Heart left ventricle (tissue), 16 donors: ENCODE measurements at regions not wholly inside any gene's neighbourhood (a gene's known extent, or its start where the extent isn't known, plus 50 kb on each side); places are given as distances from the start of the nearest gene placed in this dataset.

Source experiments
- ATAC-seq, 4 donors: fragments of 200-7000 bp; cut with Tn5 transposase; one replicate each; pipeline ENCODE4 v1.9.1; 2020 to 2022; ENCODE audit warnings: moderate library complexity in 4 of 4, mild to moderate bottlenecking in 3 of 4, moderate number of reproducible peaks in 1 of 4
- DNase-seq, 5 donors: peaks; one replicate each; pipeline ENCODE4 v3.0.0-alpha.2; 2020
- H3K27ac ChIP-seq, 12 donors: fragments of 200-600 bp; sonication (generic) in 4 of 12; one replicate each; pipeline versions ENCODE4 v1.5.0 to v1.8.0; 2016 to 2022; ENCODE audit warnings: mild to moderate bottlenecking in 2 of 12
- H3K27me3 ChIP-seq, 9 donors: fragments of 200-600 bp; sonication (generic) in 2 of 9; one replicate each; pipeline versions ENCODE4 v1.5.1 to v1.8.0; 2016 to 2022; ENCODE audit warnings: mild to moderate bottlenecking in 3 of 9
- H3K36me3 ChIP-seq, 9 donors: fragments of 200-600 bp; sonication (generic) in 2 of 9; one replicate each; pipeline versions ENCODE4 v1.5.0 to v1.8.0; 2018 to 2022; ENCODE audit warnings: mild to moderate bottlenecking in 2 of 9
- H3K4me1 ChIP-seq, 12 donors: fragments of 200-600 bp; sonication (generic) in 4 of 12; one replicate each; pipeline versions ENCODE4 v1.5.0 to v1.8.0; 2016 to 2022; ENCODE audit warnings: mild to moderate bottlenecking in 3 of 12
- H3K4me3 ChIP-seq, 12 donors: fragments of 200-600 bp; sonication (generic) in 4 of 12; one replicate each; pipeline versions ENCODE4 v1.5.0 to v1.8.0; 2017 to 2022; ENCODE audit warnings: mild to moderate bottlenecking in 9 of 12, moderate library complexity in 4 of 12
- H3K9me3 ChIP-seq, 12 donors: fragments of 200-600 bp; sonication (generic) in 4 of 12; one replicate each; pipeline versions ENCODE4 v1.5.0 to v1.8.0; 2016 to 2022; ENCODE audit warnings: mild to moderate bottlenecking in 1 of 12
- POLR2A ChIP-seq, 2 donors: fragments of 450-650 bp; IDR thresholded peaks; one replicate each; pipeline ENCODE4 v1.6.1; 2017; ENCODE audit warnings: antibody characterized with exemption in 2 of 2, mild to moderate bottlenecking in 2 of 2, moderate library complexity in 2 of 2
- WGBS, 4 donors: extraction: QIAGEN DNeasy Blood & Tissue Kit in 2 of 4; methylation state at CpG; one replicate each; pipeline versions ENCODE4 v1.1.5 to v1.1.7; 2013 to 2018; 5-methylcytosine and 5-hydroxymethylcytosine counted together
- intact Hi-C, 10 donors: fragments of 100-400 bp; cut with DNase I; formaldehyde crosslinking; loops; one replicate each; pipeline versions ENCODE4 v1.11.1 to v1.14.2; 2022
- TF ChIP-seq, protein P1 (sequence below), 12 donors: fragments of 200-600 bp; sonication (generic) in 4 of 12; IDR thresholded peaks; one replicate each; pipeline versions ENCODE4 v1.5.0 to v1.8.0; 2018 to 2022; ENCODE audit warnings: antibody characterized with exemption in 12 of 12, mild to moderate bottlenecking in 5 of 12
- donor health status: ischemic (EF 13 %, LVEDD 7.1; RV severe dilation, severe dysfunction).
- donor health status: healthy with polysubstance abuse.
- donor health status: DM: no; HTN: yes; CAD: no.
- donor health status: DM: no; HTN: no; CAD: no.
- donor health status: ischemic (EF 25% LVEDD 6.9; RV normal size, moderate dysfunction).
- donor health status: ischemic (EF 25% LVEDD 5.7; RV mildly dilated, moderate dysfunction).
- donor health status: healthy.
- donor health status: DM: yes; HTN: yes; CAD: no.
- donor health status: ischemic (EF 35%, LVEDD 5.7; RV mildly dilated, moderate dysfunction).
- donor health status: nonischemic (EF 11% LVEDD 7.7; RV severe dilation, severe dysfunction).
- donor health status: DM: yes; HTN: yes; CAD: no.
- donor health status: PGD.
- donor health status: ischemic (EF 29% LVEDD 5.4; RV normal size, mild dysfunction).
- donor health status: nonischemic (EF 23%, LVEDD 6.1; RV moderate dilation, normal function).

DNA sequence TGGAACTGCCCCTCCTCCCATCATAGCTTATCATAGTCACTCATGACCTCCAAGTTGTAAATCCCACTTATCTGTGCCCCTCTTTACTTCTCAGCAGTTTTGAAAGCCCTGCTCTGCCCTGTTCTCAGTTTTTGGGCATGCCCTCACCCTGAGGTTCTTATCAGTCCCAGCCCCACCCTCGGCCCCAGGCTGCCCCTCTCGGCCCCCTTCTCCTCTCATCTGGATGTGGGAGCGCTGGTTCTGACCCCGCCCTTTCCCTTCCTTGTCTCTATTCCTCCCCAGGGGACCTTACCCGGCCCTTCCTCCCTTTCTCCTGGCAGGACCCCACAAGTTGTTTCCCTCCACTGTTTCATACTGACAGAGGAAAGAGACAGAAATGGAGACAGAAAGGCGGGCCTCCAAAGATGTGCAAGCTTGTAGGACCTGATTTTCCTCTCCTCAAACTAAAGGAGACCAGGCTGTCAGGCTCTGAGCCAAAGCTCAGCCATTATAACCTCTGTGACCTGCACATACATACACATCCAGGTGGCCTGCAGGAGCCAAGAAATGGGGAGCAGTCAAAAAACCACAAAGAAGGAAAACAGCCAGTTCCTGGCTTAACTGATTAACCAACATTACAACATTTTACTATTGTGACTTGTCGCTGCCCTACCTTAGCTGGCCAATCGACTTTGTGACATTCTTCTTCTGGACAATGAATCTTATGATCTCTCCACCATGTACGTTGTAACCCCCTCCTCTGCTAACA is 171.0 kb upstream of the HS6ST1 start:
- no peak for DNase-seq
- Histone ChIP-seq H3K36me3 (no peaks in the 10 kb centered on the region), H3K4me1 (peaks cover 0 to 16% (median 3%) of the 10 kb centered on the region in 12 donors), H3K27me3 (peaks cover 0 to 10% (median 0%) of the 10 kb centered on the region in 9 donors), H3K27ac (no peak overlapping the region), H3K9me3 (peaks cover 0 to 10% (median 0%) of the 10 kb centered on the region in 12 donors), H3K4me3 (no peak overlapping the region)
- no peak for ATAC-seq
- TF ChIP-seq POLR2A (IDR thresholded peaks at IDR 0.05) = no peak
- TF ChIP-seq, protein P1, sequence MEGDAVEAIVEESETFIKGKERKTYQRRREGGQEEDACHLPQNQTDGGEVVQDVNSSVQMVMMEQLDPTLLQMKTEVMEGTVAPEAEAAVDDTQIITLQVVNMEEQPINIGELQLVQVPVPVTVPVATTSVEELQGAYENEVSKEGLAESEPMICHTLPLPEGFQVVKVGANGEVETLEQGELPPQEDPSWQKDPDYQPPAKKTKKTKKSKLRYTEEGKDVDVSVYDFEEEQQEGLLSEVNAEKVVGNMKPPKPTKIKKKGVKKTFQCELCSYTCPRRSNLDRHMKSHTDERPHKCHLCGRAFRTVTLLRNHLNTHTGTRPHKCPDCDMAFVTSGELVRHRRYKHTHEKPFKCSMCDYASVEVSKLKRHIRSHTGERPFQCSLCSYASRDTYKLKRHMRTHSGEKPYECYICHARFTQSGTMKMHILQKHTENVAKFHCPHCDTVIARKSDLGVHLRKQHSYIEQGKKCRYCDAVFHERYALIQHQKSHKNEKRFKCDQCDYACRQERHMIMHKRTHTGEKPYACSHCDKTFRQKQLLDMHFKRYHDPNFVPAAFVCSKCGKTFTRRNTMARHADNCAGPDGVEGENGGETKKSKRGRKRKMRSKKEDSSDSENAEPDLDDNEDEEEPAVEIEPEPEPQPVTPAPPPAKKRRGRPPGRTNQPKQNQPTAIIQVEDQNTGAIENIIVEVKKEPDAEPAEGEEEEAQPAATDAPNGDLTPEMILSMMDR (IDR thresholded peaks at IDR 0.05) = no peak
- 42 to 54% (median 48%) methylated on average over 9 of the region's 9 CpGs for WGBS, 4 donors
- intact Hi-C loops = loop anchor here in 1 of 10 donors (10.0 kb wide), 1 partner anchor 165 kb away; no protein-coding TSS in a partner anchor

DNA sequence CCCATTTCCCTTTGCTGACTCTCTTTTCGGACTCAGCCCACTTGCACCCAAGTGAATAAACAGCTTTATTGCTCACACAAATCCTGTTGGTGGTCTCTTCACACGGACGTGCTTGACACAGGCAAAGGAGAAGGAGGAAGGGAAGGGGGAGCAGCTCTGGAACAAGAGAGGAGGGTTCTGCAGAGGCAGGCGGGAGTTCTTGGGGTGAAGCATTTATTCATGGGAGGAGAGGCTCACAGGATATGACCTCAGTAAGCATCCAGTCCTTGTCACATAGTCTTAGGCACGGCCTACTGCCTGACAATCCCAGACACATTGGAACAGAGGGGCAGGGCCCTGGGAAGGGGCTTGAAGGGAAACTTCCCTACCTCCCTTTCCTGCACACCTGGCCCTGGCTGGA is 171.7 kb upstream of the HS6ST1 start:
- no peaks in the 10 kb centered on the region for H3K36me3 ChIP-seq
- no peak overlapping the region for H3K27ac ChIP-seq
- peaks cover 0 to 10% (median 0%) of the 10 kb centered on the region in 9 donors for H3K27me3 ChIP-seq
- DNase-seq (no peak), ATAC-seq (no peak)
- H3K9me3 ChIP-seq = peaks cover 0 to 10% (median 0%) of the 10 kb centered on the region in 12 donors
- intact Hi-C loops = loop anchor here in 1 of 10 donors (10.0 kb wide), 1 partner anchor 166 kb away; no protein-coding TSS in a partner anchor
- TF ChIP-seq, protein P1 (IDR thresholded peaks at IDR 0.05) = no peak
- no peak for TF ChIP-seq POLR2A (IDR thresholded peaks at IDR 0.05)
- H3K4me1 ChIP-seq = peaks cover 0 to 22% (median 7%) of the 10 kb centered on the region in 12 donors
- H3K4me3 ChIP-seq = no peak overlapping the region
- WGBS, 4 donors = 70 to 84% (median 76%) methylated on average over 5 of the region's 5 CpGs

DNA sequence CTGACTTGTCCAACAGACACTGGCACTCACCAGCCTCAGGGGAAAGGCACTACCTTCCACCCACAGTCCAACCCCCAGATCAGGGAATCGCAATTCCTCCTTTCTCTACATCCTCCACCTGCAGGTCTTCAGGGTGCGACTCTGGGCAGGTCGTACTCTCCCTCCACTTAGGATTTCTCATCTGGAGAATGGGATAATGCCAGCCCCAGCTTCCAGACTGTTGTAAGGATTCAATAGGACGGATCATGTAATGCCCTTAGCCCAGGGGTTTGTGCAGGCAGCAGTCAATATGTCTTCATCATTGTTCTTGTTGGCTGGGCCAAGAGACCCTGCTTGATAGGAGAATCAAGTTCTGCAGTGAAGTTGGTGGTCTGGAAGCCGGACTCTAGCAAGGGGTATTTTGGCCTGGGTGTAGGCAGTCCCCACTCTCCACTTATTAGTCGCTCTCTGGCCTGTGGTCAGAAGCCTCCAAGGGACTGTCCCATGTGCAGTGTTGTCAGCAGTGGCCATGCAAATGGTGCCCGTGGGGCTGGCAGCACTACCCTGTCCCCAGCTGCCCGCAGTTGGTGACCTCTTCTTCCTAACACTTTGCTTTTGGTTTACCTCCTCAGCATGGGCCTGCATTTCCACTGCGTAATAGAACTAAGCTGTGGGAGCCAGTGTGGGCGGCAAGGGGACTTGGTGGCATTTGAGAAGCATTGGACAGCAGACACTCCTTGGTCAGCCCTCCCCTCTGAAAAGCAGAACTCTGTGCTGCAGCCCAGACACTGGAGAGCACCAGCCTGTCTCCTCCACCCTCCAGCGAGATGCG is 172.4 kb upstream of the HS6ST1 start:
- intact Hi-C loops = loop anchor here in 1 of 10 donors (10.0 kb wide), 1 partner anchor 166 kb away; no protein-coding TSS in a partner anchor

More for the DNA sequence above, 172.4 kb upstream of the HS6ST1 start:
- DNase-seq (peak in 1 of 5 donors; percentile 11), ATAC-seq (no peak)
- Histone ChIP-seq H3K9me3 (peaks cover 0 to 10% (median 0%) of the 10 kb centered on the region in 12 donors), H3K4me3 (no peak overlapping the region), H3K36me3 (no peaks in the 10 kb centered on the region), H3K4me1 (peaks cover 0 to 29% (median 8%) of the 10 kb centered on the region in 12 donors), H3K27ac (no peak overlapping the region), H3K27me3 (peaks cover 0 to 10% (median 0%) of the 10 kb centered on the region in 9 donors)
- whole genome bisulfite sequencing, 4 donors = 97% methylated on average over 12 of the region's 12 CpGs
- TF ChIP-seq POLR2A (IDR thresholded peaks at IDR 0.05) = no peak
- TF ChIP-seq, protein P1 (IDR thresholded peaks at IDR 0.05) = no peak
